Loucy (cell line): ENCODE measurements at regions not wholly inside any gene's neighbourhood (a gene's known extent, or its start where the extent isn't known, plus 50 kb on each side); places are given as distances from the start of the nearest gene placed in this dataset.

Source experiments
- H2AFZ ChIP-seq: fragments of 200-600 bp; sonication (generic); 2 replicates; pipeline ENCODE4 v1.6.0; 2016; ENCODE audit warnings: antibody characterized with exemption, mild to moderate bottlenecking, low read length, moderate library complexity
- H3F3A ChIP-seq: fragments of 200-600 bp; 2 replicates; pipeline ENCODE4 v1.6.0; 2016; ENCODE audit warnings: antibody characterized with exemption, low read depth, mild to moderate bottlenecking
- H3K27me3 ChIP-seq: fragments of 200-600 bp; sonication (generic); 2 replicates; pipeline ENCODE4 v1.6.1; 2014; ENCODE audit warnings: low read length, mild to moderate bottlenecking; ENCODE audit not compliant: insufficient read depth, poor library complexity, severe bottlenecking
- H3K36me3 ChIP-seq: fragments of 200-600 bp; sonication (generic); 2 replicates; pipeline ENCODE4 v1.6.1; 2016; ENCODE audit warnings: low read length; ENCODE audit not compliant: insufficient read depth
- H3K4me1 ChIP-seq: fragments of 200-600 bp; sonication (generic); 2 replicates; pipeline ENCODE4 v1.5.1; 2014; ENCODE audit warnings: low read length, mild to moderate bottlenecking; ENCODE audit not compliant: insufficient read depth, poor library complexity, severe bottlenecking
- H3K4me2 ChIP-seq: fragments of 200-600 bp; sonication (generic); 2 replicates; pipeline ENCODE4 v1.6.0; 2014; ENCODE audit warnings: antibody characterized with exemption, low read length, low read depth, mild to moderate bottlenecking; ENCODE audit not compliant: poor library complexity, severe bottlenecking
- H3K4me3 ChIP-seq: fragments of 200-600 bp; sonication (generic); 2 replicates; pipeline ENCODE4 v1.5.1; 2014; ENCODE audit warnings: low read length, mild to moderate bottlenecking, mixed read lengths; ENCODE audit not compliant: poor library complexity, severe bottlenecking
- H3K79me2 ChIP-seq: fragments of 200-600 bp; sonication (generic); 2 replicates; pipeline ENCODE4 v1.6.1; 2014; ENCODE audit warnings: low read length; ENCODE audit not compliant: insufficient read depth
- H3K9ac ChIP-seq: fragments of 200-600 bp; sonication (generic); 2 replicates; pipeline ENCODE4 v1.6.0; 2014; ENCODE audit warnings: mild to moderate bottlenecking, low read depth, low read length, moderate library complexity; ENCODE audit not compliant: poor library complexity, severe bottlenecking
- H3K9me2 ChIP-seq: fragments of 200-600 bp; sonication (generic); replicated peaks from 2 replicates; pipeline ENCODE4 v1.6.1; 2016; ENCODE audit warnings: low read depth, low read length, mixed read lengths
- H3K9me3 ChIP-seq: fragments of 200-600 bp; sonication (generic); 2 replicates; pipeline ENCODE4 v1.6.1; 2014; ENCODE audit warnings: mild to moderate bottlenecking, antibody characterized with exemption, low read length, low read depth; ENCODE audit not compliant: insufficient read depth
- H4K20me1 ChIP-seq: fragments of 200-600 bp; sonication (generic); 2 replicates; pipeline ENCODE4 v1.6.0; 2014; ENCODE audit warnings: antibody characterized with exemption, low read length, mild to moderate bottlenecking; ENCODE audit not compliant: insufficient read depth, poor library complexity, severe bottlenecking
- CTCF ChIP-seq: fragments of 200-600 bp; sonication (generic); conservative IDR thresholded peaks from 2 replicates; pipeline ENCODE4 v1.5.1; 2014; ENCODE audit warnings: mild to moderate bottlenecking, antibody characterized with exemption, low read length
- EZH2phosphoT487 ChIP-seq: fragments of 200-600 bp; IDR thresholded peaks from 2 replicates; pipeline ENCODE4 v1.6.1; 2018; ENCODE audit warnings: antibody characterized with exemption, mild to moderate bottlenecking, moderate library complexity, borderline replicate concordance

- Histone ChIP-seq H3K9me3 (peaks cover 8% of the 10 kb centered on the region; the same call in 1 of the 2 replicates), H3K9me2 (no peaks in the 10 kb centered on the region), H3K4me3 (no peak overlapping the region), H3F3A (no peaks in the 10 kb centered on the region), H3K4me1 (peaks cover 12% of the 10 kb centered on the region), H3K4me2 (no peak overlapping the region), H2AFZ (no peak overlapping the region), H3K9ac (no peak overlapping the region), H3K79me2 (no peaks in the 10 kb centered on the region), H3K27me3 (no peaks in the 10 kb centered on the region), H4K20me1 (no peaks in the 10 kb centered on the region), H3K36me3 (no peaks in the 10 kb centered on the region)
- TF ChIP-seq EZH2phosphoT487 (no peak), CTCF (no peak)
These were observed 297.0 kb upstream of the SNX7 start for GRCh38 chr1:98364544-98364943.

GRCh38 chr1:98360864-98361263 lies 300.7 kb upstream of the SNX7 start:
- Histone ChIP-seq H3K9me3 (peaks cover 8% of the 10 kb centered on the region; the same call in 1 of the 2 replicates), H3F3A (no peaks in the 10 kb centered on the region), H3K27me3 (no peaks in the 10 kb centered on the region), H3K79me2 (no peaks in the 10 kb centered on the region), H3K9me2 (no peaks in the 10 kb centered on the region), H3K4me2 (no peak overlapping the region), H4K20me1 (no peaks in the 10 kb centered on the region), H3K4me1 (no peaks in the 10 kb centered on the region), H2AFZ (no peak overlapping the region), H3K9ac (no peak overlapping the region), H3K36me3 (no peaks in the 10 kb centered on the region), H3K4me3 (no peak overlapping the region)
- TF ChIP-seq EZH2phosphoT487 (no peak), CTCF (no peak)

GRCh38 chr1:98355656-98356383 lies 305.7 kb upstream of the SNX7 start:
- H3F3A ChIP-seq: no peaks in the 10 kb centered on the region
- H3K36me3 ChIP-seq: no peaks in the 10 kb centered on the region
- H3K79me2 ChIP-seq: no peaks in the 10 kb centered on the region
- H3K4me3 ChIP-seq: no peak overlapping the region
- TF ChIP-seq CTCF: no peak
- H3K9me3 ChIP-seq: no peaks in the 10 kb centered on the region
- no peaks in the 10 kb centered on the region for H3K9me2 ChIP-seq
- no peak overlapping the region for H2AFZ ChIP-seq
- no peak overlapping the region for H3K9ac ChIP-seq
- no peaks in the 10 kb centered on the region for H4K20me1 ChIP-seq
- H3K4me1 ChIP-seq: peaks cover 13% of the 10 kb centered on the region
- no peaks in the 10 kb centered on the region for H3K27me3 ChIP-seq
- H3K4me2 ChIP-seq: no peak overlapping the region
